C4-2B (cell line): ENCODE measurements at regions not wholly inside any gene's neighbourhood (a gene's known extent, or its start where the extent isn't known, plus 50 kb on each side); places are given as distances from the start of the nearest gene placed in this dataset.

Source experiments
- ZFX ChIP-seq: fragments of 450-650 bp; IDR thresholded peaks from 2 replicates; pipeline ENCODE4 v1.6.1; 2017
- TF ChIP-seq, protein P1 (sequence below): fragments of 450-650 bp; conservative IDR thresholded peaks from 2 replicates; pipeline ENCODE4 v1.5.1; 2017; ENCODE audit warnings: mild to moderate bottlenecking

- TF ChIP-seq, protein P1, sequence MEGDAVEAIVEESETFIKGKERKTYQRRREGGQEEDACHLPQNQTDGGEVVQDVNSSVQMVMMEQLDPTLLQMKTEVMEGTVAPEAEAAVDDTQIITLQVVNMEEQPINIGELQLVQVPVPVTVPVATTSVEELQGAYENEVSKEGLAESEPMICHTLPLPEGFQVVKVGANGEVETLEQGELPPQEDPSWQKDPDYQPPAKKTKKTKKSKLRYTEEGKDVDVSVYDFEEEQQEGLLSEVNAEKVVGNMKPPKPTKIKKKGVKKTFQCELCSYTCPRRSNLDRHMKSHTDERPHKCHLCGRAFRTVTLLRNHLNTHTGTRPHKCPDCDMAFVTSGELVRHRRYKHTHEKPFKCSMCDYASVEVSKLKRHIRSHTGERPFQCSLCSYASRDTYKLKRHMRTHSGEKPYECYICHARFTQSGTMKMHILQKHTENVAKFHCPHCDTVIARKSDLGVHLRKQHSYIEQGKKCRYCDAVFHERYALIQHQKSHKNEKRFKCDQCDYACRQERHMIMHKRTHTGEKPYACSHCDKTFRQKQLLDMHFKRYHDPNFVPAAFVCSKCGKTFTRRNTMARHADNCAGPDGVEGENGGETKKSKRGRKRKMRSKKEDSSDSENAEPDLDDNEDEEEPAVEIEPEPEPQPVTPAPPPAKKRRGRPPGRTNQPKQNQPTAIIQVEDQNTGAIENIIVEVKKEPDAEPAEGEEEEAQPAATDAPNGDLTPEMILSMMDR: no peak
- TF ChIP-seq ZFX: no peak
Observed at GRCh38 chr2:176790468-176790867, 422.1 kb upstream of the HNRNPA3 start.
